Dedifferentiated amniotic fluid mesenchymal stem cell (primary cell): ENCODE measurements at regions not wholly inside any gene's neighbourhood (a gene's known extent, or its start where the extent isn't known, plus 50 kb on each side); places are given as distances from the start of the nearest gene placed in this dataset.
A peak's percentile ranks its signal among the peaks of the same experiment; 100 is the strongest.

Source experiments
- DNase-seq: peaks from one replicate; pipeline ENCODE4 v3.0.0-alpha.2; 2016; ENCODE audit errors: extremely low spot score

DNA sequence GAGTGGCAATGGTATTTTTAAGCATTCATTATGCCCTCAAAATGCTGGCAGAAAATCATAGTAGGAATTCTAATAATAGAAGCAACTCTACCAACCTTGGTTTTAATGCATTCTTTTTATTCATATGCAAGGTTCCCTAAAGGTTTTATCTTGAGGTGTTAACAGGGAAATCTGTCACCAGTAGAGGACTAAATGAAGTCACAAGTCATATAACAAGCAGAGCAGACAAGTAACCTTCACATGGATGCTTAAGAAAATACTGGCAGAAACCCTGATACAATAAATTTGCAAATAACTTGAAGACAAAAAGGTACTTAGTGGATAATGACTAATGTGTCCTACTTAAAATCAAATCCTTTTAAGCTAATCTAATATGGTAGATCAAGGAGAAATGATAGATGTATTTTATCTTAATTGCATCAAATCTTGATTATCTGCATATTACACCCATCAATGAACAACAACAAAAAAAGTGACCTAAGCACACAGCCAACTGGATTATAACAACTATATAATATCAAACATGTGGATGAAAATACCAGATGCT, 73.3 kb downstream of the RFC3 start:
- no peak for DNase-seq

DNA sequence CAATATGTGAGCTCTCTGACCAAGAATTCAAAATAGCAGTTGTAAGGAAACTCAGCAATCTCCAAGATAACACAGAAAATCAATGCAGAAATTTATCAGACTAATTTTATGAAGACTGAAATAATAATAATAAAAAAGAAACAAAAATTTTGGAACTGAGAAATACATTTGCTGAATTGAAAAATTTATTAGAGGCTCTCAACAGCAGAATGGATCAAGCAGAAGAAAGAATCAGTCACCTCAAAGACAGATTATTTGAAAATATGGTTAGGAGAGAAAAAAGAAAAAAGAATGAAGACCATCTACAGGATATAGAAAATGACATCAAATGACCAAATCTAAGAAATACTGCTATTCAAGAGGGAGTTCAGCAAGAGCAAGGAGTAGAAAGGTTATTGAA, 75.6 kb downstream of the RFC3 start:
- no peak for DNase-seq

DNA sequence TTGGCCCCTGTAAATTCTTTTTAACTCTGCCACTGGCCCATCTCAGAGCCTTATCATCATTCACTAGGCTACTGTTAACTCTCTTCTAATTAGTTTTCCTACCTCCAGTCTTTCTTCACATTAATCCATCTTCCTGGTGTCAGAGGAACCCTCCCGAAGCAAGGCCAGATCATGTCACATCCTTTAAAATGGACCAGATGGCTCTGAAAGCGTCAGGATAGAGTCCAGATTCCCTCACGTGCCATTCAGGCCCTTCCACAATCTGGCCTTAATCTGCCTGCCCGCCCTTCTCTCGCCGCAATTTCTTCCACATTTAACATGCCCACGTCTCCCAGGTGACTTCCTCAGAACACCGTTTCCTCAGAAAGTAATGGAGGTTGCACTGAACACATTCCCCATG, 86.5 kb downstream of the RFC3 start:
- DNase-seq: no peak

DNA sequence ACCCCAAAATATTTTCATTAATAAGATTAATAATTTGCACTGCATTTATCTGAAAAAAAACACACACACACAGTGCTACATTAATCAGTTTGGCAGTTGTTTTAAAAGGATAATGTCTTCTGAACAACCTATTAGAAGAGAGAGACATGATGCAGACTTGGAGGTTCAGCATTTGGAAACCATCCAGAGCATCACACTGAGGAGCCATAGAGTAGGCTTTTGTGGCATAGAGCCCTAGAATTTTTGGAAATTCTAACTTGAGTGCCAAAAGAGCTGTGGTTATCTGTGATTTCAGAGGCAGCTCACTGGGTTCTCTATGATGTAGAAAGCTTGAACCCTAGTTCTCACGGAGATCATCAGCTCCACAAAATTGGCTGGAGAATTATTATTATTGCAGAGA, 90.2 kb downstream of the RFC3 start:
- no peak for DNase-seq

DNA sequence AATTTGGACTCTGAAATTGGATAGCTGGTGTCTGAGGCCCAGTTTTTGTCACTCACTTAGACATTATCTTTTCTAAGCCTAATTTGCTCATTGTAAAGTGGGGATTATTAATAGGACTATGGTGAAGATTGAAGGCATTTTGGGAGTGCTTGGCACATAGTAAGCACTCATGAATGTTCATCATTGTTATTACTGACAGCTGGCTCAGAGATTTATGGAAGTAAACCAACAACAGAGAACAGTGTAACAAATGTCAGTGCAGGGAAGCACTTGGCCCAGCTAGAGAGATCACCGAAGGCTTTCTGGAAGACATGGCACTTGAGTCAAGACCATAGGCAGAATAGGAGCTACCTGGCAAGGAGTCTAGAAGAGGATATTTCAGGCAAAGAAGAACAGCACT, 92.3 kb downstream of the RFC3 start:
- DNase-seq: peak; percentile 10

DNA sequence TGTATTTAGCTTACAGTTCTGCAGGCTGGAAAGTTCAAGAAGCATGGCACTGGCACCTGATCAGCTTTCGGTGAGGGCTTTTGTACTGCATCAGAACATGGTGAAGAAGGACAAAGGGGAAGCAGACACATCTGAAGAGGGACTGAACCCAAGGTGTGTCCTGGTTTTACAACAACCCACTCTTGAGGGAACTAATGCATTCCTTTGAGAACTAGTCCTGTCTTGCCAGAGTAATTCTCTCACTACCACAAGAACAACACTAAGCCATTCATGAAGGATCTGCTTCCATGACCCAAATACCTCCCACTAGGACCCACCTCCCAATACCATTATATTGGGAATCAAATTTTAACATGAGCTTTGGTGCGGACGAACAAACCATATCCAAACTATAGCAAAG, 93.6 kb downstream of the RFC3 start:
- DNase-seq: peak; percentile 10

DNA sequence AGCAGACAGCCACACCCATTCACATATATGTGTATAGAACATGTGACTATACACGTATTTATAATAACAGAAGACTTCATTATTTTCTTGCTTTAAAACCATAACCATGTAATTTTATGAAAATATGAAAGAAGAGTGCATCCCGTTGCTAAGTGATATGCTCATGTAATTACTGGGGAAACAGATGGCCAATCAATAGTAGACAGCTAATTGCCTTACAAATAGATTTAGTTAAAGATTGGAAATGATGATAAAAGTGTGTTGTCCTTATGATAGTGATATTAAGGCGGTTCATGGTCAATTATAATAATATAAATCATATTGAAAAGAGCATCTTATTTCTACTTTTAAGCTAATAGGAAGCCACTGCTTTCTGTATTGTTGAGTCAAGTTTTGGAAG, 95.9 kb downstream of the RFC3 start:
- DNase-seq: no peak

DNA sequence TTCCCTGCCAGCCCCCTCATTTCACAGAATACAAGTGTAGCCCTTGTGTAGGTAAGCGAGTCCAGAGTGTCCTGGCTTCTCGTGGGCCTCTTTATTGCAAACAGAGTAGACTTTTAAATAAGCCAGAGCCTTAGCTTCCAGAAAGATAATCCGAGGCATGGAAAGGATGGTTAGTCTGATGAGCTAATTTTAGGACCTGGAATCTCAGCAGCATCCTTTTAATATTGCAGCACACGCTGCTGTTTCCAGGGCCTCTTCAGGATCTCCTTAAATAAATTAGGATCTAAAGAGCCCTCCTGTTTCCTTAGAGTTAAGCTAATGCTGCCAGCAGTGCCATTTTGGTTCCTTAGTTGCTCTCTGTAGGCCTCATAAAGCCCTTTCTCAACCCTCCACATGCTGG, 99.2 kb downstream of the RFC3 start:
- no peak for DNase-seq

DNA sequence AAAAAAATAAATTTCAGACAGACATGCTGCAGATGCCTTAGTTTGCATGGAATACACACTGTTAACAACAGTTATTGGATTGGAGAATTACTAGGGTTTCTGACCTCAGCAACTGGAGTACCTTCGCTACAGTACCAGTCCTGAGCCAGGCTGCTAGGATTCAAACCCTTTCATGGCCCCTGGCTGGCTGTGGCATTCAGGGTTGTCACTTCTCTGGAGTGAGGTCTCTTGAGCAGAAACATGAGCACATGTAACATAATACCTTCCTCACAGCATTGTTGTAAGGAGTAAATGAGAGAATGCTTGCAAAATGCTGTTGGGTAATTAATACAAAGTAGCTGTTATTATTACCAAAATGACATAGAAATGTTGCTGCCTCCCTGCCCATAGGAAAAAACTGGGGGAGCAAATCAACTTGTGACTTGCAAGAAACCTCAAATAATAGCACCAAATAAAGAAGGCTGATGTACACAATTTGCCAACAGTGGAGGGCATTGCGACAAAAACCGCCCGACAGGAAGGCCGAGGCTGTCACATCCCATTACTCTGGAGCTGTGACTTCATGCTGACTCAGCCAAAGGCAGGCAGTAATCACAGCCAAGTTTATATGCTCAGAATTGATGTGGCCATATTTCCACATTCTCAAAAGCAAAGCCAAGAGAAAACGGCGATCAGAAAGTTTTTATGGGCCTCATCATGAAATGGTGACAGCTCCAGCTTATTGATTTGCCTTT, 100.4 kb downstream of the RFC3 start:
- DNase-seq: peak; percentile 80

DNA sequence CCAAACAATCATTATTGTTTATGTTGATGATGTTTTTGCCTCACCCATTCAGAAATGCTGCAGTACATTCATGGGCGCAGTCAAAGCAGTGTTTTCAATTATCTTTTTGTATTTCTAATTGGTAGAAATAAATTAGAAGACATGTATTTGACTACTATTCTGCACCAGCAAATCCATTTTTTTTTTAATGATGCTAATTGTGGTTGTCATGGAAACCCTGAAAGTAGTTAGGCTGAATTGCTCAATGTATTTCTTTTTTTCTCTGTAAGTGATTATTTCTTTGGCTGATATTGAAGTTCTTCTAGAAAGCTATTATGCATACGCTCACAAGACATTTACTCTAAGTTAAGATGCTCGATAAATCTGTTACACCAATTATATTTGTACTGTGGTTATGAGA, 101.2 kb downstream of the RFC3 start:
- DNase-seq: no peak

DNA sequence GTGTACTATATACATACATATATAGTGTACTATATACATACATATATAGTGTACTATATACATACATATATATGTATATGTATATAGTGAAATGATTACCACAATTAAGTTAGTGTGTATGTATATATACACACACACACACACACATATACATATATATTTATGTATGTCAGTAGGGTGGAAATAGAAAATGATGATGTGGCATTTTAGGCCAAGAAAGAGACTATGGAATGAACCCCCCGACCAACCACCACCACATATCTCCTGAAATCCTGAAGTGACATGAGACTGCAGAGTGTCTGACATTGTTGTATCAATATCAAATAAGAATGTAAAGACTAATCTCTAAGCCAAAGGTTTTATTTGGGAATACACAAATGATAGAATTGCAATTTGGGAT, 107.6 kb downstream of the RFC3 start:
- no peak for DNase-seq

DNA sequence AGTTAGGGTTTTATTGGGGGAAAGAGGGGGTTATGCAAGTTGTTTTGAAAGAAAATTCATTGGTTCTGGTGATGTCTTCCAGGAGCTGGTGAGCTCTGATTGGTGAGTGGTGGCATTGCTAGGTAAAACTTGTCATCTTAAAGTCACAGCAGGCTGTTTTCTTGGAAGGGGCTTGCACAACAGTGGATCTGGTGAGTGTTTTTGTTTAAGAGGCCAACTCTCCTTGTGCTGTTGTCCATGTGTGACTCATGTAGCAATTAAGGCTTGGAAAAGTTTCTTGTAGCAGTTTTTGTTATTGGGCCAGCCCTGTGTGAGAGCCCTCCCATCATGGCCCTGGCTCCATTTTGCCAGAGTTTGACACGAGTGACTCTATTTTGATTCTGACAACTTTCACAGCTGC, 109.4 kb downstream of the RFC3 start:
- DNase-seq: no peak

DNA sequence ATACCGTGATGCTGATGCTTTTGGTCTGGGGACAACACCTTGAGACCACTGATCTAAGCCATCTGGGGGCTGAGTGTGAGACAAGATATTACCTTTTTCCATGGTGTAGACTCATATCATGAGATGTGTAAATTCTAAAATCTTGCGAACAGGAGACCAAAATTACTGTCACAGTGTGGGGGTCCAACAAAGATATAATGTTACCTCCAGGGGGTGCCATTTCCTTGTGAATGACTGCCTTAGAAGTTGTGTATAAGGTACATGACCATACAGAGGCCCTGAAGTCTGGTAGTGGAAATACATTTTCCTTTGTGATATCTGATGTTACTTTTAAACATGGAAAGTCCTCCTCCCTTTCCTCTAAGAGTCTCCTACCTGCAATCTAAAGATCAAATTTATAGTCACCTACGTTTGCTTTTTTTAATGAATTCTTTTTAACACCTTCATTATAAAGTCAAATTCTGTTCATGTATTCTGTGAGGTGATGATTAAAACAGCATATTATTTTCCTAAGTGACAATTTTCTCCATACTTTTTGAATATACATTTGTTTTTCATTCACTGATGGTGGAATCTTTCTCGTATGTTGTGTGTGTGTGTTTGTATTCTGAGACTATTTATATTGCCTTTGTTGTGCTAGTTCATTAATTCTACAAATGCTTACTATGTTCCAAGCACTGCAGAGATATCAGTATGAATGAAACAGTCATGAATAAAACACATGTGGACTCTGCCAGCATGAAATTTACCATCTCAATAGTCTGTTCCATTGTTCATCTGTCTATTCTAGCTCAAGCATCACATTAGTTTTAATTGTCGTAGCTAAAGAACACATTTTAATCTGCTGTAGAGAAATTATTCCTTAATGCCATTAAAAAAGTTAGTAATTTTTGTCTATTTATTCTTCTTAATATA, 113.7 kb downstream of the RFC3 start:
- peak; percentile 57 for DNase-seq

DNA sequence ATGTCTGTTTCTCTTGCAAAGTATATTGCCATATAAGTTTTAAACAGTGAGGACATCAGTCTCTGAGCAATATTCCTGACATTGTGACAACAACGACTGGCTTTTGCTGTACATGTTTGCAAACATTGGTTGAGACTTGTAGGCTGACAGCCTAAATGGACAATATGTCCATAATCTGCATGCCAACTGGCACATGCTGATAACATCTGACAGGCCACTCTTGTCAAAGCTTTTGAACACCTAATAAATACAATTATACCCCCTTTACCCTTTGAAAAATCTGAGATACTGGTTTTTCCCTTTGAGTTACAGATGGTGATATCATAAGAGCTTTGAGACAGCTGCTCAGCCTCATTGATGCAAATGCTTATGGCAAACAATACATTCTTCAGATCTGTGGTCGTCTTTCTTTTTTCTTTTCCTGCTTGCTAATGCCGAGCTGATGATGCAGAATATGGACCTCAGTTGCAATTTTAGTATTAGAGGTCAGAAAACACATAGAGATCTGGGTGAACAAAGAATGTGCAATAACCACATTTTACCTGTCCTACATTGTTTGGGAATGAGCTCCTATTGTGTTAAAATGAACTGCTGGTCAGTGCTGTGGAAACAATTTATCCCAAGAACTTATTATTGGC, 114.9 kb downstream of the RFC3 start:
- DNase-seq: no peak

DNA sequence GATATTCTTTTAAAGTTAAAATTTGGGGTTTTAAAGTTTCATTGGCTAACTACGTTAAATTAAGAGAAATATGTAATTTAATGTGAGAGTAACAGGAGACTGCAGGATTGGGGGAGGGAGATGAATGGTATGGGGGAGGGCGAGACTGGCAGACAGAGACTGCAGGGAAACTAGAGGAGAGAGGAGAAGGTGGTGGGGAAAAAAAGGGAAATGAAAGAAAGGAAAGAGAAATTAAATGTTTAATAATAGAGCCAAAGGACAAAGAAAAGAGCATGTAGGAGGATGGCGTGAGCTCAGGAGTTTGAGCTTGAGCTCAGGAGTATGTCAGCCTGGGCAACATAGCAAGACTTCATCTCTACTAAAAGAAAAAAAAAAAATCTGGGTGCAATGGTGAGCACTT, 115.9 kb downstream of the RFC3 start:
- no peak for DNase-seq

DNA sequence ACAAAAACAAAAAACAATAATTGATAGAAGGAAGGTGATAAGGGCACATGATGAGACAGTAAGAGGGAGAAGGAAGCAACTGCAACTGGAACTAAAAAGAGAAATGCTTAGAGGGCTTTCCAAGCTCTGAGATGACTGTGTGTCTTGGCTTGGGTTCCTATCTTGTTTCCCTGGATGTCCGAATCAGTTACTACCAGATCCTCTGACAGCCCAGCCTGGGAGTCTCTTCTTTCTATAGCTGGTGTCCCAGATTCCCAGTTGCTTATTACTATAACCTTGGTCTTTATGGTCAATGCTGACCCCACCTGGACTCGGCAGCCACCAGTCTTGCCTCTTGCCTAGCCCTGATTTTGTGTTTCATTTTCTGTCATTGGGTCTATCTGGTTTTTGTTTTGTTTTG, 116.4 kb downstream of the RFC3 start:
- no peak for DNase-seq

DNA sequence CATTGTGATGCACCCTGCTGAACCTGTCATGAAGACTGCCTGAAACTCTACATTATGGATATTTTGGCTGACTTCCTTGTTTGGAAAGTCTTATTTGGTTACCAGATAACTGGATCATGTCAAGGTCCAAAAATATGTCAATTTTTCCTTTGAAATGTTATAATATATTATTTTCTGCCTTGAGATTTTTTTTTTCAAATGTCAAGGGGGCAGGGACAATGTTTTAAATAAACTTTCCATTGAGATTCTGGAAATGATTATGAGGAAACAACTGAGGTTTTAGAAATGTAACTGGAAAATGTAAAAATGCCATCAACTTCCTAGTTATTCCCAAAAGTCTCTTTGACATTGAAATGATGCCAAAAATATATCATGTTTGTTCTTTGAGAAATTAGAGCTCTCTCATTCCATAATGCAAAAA, 117.0 kb downstream of the RFC3 start:
- no peak for DNase-seq

DNA sequence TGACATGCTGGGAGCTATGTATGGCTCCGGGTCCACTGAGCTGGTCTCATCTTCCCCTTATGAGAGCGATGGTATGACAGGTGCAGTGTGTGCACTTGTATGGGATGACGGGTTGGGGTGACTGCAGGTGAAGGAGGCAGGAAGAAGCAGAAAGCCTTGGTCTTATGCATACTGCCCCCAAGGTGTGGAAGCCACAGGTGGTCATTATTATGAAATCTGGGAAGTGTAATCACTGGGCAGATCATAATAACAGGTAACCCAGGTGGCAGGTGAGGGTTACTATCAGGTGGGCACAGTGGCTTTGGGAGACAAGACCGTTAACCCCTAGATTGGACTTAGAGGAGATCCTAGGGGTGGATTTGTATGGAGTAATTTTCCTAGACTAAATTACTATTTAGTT, 118.0 kb downstream of the RFC3 start:
- DNase-seq: no peak

DNA sequence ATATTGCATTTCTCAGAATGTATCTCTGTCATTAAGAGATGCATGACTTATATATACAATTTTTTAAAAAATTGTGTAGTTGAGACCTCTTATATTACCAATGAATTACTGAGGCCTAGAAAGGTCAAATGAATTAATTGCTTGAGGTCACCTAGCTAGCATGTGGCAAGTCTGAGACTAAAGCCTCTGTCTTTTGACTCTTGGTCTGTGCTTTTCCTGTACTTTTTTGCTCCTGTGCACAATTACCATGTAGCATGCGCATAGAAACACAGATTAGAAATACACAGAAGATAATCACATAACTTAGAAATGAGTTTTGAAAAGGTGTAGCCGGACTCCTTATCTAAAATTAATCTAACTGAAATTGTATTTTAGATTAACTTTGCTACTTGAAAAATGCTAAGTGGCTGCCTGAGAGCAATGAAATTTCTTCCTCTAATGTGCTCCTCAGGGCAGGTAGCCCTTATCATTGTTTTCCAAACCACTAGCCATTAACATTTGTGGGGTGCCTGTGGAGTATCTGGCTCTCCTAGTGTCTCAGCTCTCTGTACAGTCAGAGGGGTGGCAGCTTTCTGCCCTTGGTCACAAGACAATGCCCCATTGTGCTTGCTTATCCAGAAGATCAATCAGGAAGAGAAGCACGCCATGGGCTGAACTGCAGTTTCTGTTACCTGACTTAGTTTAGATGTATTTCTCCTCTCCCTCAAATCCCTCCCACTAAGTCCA, 119.6 kb downstream of the RFC3 start:
- DNase-seq: no peak

DNA sequence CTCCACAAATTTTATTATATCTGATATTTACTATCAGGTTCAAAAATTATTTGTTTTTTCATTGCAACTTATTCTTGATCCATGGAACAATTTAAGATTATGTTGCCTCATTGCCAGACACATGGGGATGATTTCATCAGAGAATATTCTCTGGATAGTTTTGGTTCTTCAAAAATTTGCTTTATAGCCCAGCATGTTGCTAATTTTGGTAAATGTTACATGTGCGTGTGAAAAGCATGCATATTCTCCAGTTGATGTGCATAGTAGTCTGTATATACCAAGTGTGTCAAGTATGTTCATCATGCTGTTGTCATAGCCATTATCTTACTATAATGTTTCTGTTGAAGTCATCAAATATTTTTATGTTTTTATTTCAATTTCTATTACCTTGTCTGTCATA, 122.3 kb downstream of the RFC3 start:
- DNase-seq: no peak

DNA sequence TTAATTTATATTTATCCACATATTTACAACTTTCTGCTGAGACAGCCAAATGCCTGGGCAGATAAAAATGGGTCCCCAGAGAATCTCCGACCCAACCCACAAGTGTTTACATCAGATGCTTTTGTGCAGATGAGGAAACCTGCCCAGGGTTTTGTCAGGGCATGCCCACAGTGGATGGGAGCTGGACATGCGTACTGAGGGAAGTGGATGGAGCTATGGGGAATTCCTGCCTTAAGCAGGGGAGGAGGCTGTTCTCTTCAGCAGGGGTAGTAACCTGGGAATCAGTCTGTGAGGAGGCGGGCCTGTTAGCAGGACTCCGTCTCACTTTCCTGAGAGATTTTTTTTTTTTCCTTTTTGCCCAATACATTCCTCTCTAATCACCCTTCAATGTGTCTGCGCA, 122.9 kb downstream of the RFC3 start:
- no peak for DNase-seq

DNA sequence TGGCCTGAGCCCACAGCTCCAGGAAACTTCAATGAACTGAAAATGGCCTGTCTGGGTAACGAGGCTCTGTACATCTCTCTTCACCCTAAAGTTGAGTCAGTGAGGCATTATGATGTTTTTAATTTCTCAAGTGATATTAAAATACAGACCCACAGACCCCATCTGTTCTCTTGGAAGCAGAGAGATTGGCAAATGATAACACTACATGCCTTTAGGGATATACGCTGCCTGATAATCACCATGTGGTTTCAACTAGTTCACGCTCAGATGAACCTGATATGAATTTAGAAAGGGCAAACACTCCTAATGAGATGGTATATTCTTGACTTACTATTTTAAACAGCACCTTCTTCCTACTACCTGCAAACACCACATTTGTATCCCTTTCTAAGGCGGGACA, 127.5 kb downstream of the RFC3 start:
- no peak for DNase-seq
